ENCODE measurements at regions not wholly inside any gene's neighbourhood (a gene's known extent, or its start where the extent isn't known, plus 50 kb on each side); places are given as distances from the start of the nearest gene placed in this dataset.
"Not testable (repeated sequence)": the region's sequence is repeated elsewhere in the genome, so short reads cannot be mapped to it uniquely, and the experiment has no call there.

- intact Hi-C loops (cut with micrococcal nuclease), result no loop called here
These were observed 170.4 kb downstream of the PTPRC start for GRCh38 chr1:198809247-198809646.

DNA sequence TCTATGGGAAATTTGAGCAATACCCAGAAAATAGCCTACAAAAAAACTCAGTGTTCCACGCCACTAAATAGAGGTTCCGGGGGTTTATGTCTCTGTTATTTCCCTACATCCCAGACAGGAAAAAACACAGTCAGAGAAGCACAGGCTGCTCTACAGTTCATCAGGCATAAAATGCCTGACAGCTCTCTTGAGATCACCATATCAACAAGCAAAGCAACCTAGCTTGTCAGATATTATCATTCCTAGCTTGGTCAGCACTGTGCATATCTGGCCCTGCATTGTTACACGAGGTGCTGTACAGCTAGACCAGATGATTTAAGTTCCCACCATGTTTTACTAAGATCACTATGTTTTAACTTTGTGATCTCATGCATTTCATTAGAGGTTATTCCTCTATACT is 172.6 kb downstream of the PTPRC start:
- intact Hi-C loops (cut with micrococcal nuclease), result no loop called here

GRCh38 chr1:198823626-198824025 is 184.8 kb downstream of the PTPRC start:
- intact Hi-C loops (cut with micrococcal nuclease), result no loop called here

- intact Hi-C loops (cut with micrococcal nuclease), result no loop called here
These were observed 186.4 kb downstream of the PTPRC start for GRCh38 chr1:198825254-198825653.

DNA sequence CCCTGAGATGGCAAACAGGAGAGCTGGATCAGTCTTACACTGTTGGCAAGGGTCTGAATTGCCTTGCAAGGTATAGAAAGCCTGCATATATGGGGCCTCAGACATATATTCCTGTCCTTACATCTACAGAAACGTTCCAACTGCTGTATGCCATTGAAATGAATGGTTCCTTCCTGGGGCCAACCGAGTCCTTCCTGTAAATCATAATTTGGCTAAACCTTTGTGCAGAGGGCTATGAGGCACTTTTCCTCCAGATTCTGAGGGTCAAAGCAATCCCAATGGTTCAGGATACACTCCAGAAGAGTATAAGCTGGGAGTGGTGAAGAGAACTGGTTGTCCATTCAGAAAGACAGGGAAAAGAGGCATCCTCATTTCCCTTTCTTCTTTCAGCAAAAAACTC is 190.5 kb downstream of the PTPRC start:
- intact Hi-C loops (cut with micrococcal nuclease), result no loop called here

- intact Hi-C loops (cut with micrococcal nuclease), result no loop called here
These were observed 191.1 kb downstream of the PTPRC start for GRCh38 chr1:198829944-198830343.

DNA sequence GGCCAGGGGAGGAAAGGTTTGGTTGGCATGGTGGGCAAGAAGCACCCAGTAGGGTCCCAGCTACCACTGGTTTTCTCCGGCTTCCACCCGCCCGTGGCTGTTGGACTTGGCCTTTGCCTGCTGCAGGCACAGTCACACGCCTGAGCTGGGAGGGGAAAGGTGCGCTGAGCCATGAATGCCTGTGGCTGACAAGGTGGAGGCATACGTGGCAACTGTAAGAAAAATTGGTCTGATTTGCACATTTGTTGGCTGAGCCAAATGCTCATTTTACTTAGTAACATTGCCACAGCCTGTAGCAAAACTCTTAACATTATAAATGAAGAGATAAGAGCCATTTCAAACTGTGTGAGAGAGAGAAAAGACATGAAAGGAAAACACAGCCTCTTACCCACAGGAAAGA is 191.6 kb downstream of the PTPRC start:
- intact Hi-C loops (cut with micrococcal nuclease), result no loop called here

- intact Hi-C loops (cut with micrococcal nuclease), result no loop called here
These were observed 195.1 kb downstream of the PTPRC start for GRCh38 chr1:198833706-198834503.

DNA sequence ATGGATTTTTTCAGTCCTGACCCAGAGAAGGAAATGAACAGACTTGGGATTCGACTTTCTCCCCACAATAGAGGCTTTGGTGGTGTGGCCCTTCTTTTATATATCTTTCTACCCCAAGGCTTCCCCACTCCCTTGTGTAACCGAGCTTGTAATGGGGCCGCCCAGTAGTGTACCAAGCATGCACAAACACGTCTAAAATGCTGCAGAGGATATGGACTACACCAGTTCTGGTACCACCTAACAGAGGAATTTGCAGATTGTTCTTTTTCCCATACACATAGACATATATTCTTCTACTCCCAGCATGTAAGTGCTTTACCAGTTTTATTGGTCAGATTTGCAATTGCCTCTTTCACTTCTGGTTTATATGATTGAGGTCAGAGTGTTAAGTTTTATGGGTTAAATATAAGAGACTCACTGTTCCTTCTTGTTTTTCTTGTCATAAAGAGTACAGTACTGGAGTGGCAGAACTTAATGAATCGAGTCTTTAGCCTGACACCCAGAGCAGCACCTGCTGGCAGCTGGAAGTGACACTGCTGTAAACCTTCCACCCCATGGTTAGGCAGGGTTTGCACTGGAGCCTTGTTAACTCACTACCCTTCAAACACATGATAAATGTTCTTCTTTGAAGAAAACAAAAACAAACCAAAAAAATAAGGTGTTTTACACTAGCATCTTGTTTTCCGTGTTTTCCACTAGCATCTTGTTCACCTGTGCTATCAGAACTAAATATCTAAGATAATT is 198.6 kb downstream of the PTPRC start:
- intact Hi-C loops (cut with micrococcal nuclease), result loop anchor here (2.0 kb wide), 1 partner anchor 15 kb away; no protein-coding TSS in a partner anchor

- intact Hi-C loops (cut with micrococcal nuclease), result loop anchor here (2.0 kb wide), 1 partner anchor 15 kb away; no protein-coding TSS in a partner anchor
These were observed 199.1 kb downstream of the PTPRC start for GRCh38 chr1:198838022-198838342.

DNA sequence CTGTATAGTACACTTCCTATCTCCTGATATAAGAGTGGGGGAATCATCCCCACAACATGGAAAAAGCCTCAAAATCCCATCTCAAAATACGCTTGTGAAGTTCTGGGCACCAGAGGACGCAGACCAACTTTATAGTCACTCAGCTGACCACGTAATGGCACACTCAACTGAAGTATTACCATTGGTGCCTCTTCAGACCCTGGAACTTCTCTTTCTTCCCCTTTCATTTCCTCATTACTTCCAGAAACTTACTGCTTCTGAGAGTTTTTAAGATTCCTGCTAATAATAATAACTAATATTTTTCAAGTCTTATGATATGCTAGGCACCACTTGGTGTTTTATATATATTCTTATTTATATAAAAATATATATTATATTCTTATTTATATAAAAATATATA is 202.6 kb downstream of the PTPRC start:
- intact Hi-C loops (cut with micrococcal nuclease), result no loop called here

DNA sequence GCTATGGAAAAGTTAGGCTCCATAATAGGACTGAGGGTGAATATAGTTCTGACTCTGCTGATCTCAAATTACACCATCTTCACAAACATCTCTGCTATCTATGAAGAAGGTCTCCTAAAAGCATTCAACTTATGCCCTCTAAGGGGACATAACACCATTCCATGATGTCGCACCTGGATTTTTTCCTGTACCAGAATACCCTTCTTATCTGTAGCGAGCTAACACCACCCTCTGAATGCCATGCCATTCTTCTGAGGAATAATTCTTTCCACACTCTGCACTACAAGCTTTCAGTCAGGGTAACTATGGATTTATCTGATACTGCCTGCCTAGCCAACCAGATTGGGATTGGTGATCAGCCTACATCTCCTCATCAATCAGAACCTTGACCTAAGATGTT is 203.8 kb downstream of the PTPRC start:
- intact Hi-C loops (cut with micrococcal nuclease), result no loop called here

DNA sequence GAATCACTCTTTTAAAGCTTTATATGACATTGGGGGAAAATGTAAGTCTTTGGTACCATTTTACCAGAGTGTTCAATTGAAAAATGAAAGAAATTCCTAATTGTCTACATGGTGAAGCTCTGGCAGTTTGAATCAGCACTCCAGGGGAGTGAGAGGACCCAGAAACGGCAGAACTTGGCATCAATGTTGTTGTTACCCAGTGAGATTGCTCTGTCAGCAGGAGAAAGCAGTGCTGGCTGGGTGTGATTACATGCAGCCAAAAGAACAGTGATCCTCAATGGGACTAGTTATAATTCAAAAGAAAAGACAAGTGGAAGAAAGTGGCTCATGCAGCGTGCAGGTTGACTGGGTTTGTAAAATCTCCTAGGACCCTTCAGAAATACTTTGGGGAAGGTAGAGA is 206.4 kb downstream of the PTPRC start:
- intact Hi-C loops (cut with micrococcal nuclease), result no loop called here

GRCh38 chr1:198845851-198846250 is 207.0 kb downstream of the PTPRC start:
- intact Hi-C loops (cut with micrococcal nuclease), result no loop called here

DNA sequence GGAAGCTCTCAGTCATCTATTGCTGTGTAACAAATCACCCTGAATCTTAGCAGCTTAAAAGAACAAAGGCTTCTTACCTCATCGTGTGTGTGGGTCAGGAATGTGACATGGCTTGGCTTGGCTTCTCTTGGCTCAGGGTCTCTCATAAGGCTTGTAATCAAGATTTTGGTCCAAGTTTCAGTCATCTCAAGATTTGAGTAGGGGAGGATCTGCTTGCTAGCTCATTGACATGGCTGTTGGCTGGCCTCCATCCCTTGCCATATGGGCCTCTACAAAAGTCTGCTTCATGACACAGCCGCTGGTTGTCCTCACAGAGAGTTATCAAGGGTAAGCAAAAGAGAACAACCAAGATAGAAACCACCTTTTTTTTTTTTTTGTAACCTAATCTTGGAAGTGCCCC is 207.7 kb downstream of the PTPRC start:
- intact Hi-C loops (cut with micrococcal nuclease), result no loop called here

- intact Hi-C loops (cut with micrococcal nuclease), result no loop called here
These were observed 209.4 kb downstream of the PTPRC start for GRCh38 chr1:198848206-198848605.

DNA sequence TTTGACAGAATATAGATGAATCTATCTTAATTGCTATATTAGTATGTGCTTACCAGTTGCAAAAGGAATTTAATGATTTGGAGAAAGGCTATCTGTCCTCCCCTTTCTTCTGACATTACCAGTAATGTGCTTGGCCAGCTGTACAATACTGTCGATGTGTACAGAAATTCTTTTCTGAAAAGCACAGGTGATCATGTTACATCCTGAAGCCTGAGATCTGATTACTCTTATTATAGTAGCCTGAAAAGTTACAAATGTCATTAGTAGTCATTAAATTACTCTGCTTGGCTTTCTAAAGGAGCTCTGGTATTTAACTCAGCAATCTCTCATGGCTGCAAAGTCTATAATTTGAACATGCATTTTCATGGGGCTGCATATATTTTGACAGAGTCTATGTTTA is 209.8 kb downstream of the PTPRC start:
- intact Hi-C loops (cut with micrococcal nuclease), result no loop called here

DNA sequence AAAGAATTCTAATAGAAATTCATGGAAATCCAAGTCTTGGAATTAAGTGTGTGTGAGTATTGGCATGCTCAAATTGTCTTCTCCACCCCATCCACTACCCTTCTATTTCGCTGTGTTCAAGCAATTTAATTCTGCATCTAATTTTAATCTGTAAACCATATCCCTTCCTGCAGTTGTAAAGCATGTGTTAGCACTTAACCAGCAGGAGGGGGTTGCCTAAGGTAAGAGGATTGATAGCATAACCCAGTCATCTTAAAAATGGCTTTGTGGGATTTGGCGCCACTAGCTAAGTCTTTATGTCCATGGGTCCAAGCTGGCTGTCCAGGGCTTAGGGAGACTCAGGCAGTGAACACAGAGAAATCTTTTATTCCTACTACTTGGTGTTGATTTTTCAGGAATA is 210.3 kb downstream of the PTPRC start:
- intact Hi-C loops (cut with micrococcal nuclease), result no loop called here

DNA sequence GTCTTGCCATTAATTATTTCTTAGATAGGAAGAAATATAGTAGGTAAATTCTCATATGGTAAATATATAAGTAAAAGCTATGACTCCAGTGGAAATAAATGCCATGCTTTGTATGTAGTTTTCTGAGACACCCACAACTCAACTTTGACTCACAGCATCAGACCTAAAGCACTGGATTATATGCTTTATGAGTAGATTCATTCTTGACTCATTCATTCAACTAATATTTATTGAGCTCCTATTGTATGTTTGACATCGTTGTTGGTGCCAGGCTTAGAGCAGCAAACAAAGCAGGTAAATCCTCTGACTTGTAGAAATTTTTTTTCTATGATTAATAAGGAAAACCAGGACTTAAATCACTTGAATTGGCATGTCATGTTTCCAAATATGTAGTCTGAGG is 211.4 kb downstream of the PTPRC start:
- intact Hi-C loops (cut with micrococcal nuclease), result no loop called here

DNA sequence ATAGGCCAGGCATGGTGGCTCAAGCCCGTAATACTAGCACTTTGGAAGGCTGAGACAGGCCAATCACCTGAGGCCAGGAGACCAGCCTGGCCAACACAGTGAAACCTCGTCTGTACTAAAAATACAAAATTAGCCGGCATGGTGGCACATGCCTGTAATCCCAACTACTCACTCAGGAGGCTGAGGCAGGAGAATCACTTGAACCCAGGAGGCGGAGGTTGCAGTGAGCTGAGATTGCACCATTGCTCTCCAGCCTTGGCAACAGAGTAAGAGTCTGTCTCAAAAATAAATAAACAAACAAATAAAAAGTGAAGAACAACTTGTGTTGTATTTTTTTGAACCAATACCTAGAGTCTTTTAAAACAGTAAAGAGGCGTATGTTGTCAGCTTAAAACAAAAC is 212.1 kb downstream of the PTPRC start:
- intact Hi-C loops (cut with micrococcal nuclease), result not testable (repeated sequence)

DNA sequence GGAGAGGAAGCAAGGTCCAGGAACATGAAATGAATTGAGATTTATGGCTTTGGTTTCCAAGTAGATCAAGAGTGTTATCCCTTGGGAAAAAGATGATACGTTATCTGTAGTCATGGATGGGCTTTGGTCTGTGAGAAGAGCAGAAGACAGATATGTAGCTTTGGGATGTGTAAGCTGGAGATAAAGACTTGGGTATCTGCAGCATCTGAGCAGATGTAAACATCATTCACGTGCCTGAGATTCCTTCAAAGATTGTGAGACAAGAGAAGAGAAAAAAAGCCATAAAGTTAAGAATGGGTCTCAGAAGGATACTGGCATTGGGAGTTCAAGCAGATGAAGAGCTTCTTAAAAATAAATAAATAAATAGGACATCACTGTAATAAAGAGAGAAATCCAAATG is 217.8 kb downstream of the PTPRC start:
- intact Hi-C loops (cut with micrococcal nuclease), result no loop called here

- intact Hi-C loops (cut with micrococcal nuclease), result no loop called here
These were observed 219.2 kb downstream of the PTPRC start for GRCh38 chr1:198858033-198858432.

DNA sequence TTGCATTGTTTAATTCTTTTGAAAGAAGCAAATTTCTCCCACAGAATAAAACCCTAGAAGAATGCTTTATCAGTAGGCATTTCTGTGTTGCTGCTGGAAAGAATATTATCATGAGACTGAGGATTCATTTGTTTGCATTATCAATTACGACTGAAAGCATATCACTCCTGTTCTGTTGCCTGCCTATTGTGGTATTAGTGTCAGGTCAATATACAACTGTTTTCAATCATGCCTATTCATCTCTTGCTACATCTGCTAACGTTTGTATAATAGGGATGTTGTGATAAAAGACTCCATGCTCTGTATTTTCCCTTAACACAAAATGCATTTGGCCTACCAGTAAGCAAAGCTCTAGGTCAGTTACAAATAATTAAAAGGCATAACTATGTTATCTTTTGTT is 221.5 kb downstream of the PTPRC start:
- intact Hi-C loops (cut with micrococcal nuclease), result loop anchor here (2.0 kb wide), 1 partner anchor 14 kb away; no protein-coding TSS in a partner anchor

Measured in T-helper 1 cell treated with Interleukin-12 subunit alpha and Interleukin-12 subunit beta and Interleukin-4 antibody, amounts not matched to agents 30 ng/mL and 1 ng/mL, for 36 hours (primary cell).